Middle frontal gyrus (tissue), 1 donor: ENCODE measurements at regions not wholly inside any gene's neighbourhood (a gene's known extent, or its start where the extent isn't known, plus 50 kb on each side); places are given as distances from the start of the nearest gene placed in this dataset.

ENCODE experiments used
- DNase-seq: peaks from one replicate; pipeline ENCODE4 v3.0.0-alpha.2; 2015; ENCODE audit warnings: low spot score; ENCODE audit errors: extremely low spot score

DNA sequence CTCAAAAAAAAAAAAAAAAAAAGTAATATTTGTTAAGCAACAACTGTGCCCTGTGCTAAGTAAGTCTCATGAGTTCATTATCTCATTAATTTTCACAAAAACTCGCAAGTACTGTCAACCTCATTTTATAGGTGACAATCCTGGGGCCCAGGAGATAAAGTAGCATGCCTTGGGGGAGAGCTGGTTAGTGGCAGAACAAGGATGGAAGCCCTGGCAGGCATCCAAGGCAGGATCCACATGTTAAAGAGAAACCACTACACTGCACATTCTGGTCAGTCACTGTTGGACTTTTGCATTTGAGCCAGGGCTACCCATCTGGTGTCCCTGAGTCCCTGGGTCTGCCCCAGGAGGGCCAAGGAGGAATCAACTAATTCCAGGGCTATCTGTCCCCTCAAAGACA lies 54.6 kb downstream of the ZFP36L2 start:
- no peak for DNase-seq

DNA sequence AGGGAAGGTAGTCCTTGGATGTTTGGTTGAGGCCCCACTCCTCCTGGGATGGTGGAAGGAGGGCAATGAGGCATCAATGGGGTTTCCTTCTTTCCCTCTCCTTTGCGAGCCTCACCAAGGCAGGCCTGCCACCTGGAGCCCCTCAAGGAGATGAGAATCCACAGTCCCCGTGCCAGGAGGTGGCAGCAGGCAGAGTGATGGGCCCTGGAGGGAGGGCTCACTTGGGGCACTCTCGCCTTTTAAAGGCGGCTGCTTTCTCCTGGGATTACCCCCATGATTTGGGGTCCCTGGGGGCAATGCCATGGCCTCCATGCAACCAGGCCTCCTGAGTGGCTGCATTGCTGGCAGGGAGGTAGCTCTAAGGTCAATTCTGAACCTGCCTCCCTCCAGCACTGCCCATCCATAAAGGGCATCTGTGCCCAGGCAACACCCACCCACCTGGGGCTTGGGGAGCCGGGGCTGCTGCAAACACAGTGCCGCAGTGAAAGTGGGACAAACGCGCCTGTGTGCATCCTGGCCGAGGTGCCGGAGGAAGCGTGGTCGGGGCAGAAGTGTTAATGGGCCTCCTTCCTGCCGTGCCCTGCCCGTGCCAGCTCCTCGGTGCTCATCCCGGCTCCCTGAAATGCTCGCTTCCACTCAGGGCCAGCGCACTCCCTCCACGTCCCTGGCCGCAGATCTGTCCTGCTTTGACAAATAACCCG lies 55.9 kb downstream of the ZFP36L2 start:
- DNase-seq: no peak

DNA sequence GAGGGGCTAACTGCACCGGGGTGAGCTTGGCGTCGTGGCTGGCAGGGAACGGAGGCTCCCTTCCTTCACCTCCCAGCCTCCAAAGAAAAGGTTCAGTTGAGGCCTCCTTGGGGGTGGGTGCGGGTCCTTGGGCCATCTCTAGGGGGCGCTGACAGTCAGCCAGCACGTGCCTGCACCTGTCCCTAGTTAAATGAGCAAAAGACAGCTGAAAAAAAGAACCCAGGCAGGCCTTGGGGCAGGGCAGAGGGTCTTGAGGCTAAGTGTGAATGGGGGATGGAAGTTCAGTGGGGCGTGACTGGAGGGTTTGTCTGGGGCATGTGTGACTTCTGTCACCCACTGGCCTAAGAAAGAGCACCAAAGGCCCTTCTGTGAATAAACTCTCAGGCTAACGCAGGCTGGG lies 56.4 kb downstream of the ZFP36L2 start:
- DNase-seq: no peak

DNA sequence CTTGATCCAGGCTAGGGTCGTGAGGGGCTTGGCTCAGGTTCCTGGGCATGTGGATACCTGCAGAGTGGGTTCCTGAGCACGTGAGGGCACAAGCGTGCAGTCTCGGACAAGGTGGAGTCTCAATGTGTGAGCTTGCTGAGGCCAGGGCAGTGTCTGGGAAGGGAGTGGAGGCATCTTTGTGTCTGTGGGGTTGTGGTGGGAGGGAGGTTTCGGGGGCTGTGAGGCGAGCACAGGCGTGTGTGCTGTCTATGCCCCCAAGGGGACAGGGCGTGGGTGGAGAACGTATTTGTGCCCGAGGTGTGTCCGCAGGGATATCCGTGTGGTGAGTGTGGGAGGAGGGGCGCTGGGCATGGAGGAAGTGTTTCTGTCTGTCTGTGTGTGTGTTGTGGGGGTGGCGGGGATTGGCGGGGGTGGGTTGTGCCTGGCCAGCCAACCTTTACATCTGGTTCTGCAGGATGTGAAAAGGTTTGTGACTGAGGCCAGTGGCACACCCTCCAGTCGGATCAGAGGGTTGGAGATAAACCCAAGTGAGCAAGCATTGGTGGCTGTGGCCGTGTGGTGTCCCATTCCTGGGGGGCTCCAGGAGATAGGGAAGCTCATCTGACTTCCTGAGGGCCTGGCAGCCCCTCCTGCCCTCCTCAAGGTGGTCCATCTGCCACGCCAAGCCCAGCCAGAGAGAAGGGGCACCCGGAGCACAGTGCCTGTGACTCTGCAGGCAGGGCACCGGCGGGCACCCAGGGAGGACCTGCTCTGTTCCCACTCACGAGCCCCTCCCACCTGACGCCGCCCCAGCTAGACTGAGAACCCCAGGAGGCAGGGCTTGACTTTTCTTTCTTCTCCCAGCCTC lies 57.1 kb downstream of the ZFP36L2 start:
- no peak for DNase-seq

DNA sequence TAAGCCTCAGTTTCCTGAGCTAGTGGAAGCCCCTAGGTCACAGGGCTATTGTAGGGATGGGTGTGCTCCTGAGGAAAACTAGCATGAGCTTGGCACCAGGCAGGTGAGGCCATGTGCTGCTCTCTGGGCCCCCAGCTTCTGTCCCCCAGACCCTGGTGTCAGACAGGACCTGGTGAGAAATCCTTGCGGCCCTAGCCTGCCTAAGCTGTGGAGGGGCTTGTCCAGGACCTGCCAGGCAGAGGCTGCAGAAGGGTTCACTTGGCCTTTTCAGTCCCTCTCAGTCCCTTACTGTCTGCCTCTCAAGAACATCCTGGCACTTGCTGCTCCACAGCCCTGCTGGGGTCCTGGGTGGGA lies 58.4 kb downstream of the ZFP36L2 start:
- DNase-seq: no peak

DNA sequence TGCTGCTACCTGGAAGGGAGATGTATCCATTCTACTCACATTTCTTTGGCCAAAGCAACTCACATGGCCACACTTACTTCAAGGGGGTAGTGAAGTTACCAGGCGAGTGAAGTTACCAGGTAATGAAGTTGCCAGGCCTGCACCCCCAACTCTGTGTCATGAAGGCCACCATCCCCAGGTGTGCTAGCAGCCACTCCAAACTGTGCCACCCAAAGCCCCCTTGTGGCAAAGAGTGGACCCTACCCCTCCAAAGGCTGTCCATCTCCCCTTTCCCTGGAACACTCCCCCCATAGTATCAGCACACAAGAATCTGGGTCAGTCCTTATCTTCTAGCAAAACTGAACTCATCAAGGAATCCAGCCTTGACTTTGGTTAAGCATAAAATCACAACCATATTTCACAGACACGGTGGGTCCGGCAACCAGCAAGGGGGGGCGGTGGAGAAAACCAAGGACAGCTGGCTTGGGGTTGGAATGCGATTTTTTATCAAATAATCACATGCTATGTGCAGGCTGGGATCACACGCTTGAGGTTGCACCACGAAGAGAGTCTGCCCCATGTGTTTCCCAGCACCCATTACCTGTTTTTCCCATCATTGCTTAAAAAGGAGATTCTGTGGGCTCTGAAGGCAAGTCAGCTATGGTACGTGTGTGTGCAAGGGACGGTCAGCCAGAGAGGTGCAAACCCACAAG lies 60.9 kb downstream of the ZFP36L2 start:
- DNase-seq: no peak

DNA sequence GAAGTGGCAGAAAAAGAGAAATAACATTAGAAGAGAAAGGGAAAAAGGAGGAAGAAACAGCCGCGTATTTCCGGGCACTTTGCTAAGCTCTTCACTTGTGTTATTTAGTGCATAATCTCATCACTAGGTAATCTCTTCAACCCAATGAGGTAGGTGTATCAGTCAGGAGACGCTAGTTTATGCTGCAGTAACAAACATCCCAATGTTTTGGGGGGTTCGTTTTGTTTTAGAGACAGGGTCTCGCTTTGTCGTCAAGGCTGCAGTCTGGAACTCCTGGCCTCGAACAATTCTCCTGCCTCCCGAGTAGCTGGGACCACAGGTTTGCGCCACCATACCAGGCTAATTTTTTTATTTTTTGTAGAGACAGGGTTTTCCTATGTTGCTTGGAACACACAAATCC lies 61.7 kb downstream of the ZFP36L2 start:
- no peak for DNase-seq

DNA sequence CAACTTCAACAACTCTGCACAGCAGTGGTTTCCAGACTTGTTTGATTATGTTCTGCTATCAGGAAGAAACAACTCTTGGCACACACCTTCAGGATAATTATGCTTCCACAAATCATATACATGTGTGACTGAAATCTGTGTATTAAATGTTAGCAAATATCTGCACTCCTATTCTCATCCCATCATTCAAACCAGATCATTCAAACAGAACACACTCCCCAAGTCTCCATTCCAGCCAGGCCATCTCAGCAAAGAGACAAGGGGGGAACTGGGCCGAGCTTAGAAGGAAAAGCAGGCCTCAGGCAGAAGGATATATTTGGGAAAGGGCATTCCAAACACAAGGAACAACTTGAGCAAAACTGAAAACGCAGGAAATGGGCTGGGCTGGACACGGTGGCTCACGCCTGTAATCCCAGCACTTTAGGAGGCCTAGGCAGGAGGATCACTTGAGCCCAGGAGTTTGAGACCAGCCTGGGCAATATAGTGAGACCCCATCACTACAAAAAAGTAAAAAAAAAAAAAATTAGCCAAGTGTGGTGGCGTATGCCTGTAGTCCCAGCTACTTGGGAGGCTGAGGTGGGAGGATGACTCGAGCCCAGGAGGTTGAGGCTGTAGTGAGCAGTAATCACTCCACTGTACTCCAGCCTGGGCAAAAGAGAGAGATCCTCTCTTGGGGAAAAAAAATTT lies 62.7 kb downstream of the ZFP36L2 start:
- no peak for DNase-seq

DNA sequence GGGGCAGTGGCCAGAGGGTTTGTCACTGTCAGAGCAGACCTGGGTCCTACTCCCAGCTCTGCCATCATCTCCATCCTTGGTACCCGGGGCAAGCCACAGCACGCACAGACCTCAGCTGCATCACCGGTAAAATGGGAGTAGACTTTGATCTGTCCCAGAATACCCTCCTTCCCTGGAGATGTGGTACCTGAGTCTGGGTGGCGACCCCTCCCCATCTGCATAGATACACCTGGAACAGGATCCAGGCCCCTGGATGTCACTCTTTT lies 64.0 kb downstream of the ZFP36L2 start:
- no peak for DNase-seq

DNA sequence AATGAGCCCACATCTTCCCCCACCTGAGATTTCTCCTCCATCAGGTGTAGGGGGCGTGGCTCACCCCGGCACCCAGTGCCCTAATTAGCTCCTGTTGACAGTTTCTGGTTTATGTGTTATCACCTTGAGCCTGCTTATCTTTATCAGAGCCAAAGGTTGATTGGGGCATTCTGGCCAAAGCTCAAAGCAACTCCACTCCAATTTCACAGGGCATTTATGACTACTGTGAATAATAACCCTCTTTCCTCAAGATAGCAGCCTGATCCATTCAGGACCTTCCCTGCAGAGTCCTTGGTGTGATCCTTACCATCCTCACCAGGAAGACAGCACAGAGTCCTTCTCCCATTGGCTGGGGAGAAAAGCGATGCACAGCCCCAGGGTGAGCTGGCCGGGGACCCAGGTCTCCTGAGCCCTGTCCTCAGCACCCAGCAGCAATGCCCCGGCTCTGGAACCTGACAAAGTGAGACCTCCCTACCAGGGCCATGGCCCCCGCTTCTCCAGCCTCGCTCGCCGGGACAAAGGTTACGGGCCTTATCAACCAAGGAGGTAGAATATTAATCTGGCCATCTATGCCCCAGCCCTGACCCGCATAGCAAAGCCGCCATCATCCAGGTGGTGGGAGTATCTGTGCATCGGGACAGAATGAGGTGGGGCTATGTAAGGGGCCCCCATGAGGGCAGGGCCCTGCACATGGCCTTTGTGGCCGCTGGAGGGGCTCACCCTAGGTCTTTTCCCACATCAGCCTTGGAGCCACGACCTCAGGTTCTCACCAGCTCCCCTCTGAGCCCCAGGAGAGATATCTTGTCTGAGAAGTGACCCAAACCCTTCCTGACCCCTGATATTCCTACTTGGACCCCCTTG lies 64.5 kb downstream of the ZFP36L2 start:
- DNase-seq: no peak

DNA sequence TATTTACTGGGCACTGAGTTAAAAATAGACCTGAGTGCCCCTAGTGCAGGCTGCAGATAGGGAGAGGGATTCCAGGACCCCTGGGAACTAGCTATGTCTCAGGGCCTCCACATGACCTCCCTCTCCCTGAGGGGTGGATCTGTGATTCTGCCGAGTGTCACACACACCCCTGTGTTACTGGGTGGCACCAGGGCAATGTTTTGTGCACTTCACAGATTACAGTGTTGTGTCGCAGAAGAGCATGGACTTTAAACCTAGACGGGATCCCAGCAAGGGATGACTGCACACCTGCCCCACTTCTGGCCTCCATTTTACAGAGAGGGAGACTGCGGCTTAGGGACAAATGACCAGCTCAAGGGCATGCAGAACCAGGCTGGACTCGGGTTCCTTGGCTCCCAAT lies 65.6 kb downstream of the ZFP36L2 start:
- DNase-seq: no peak

DNA sequence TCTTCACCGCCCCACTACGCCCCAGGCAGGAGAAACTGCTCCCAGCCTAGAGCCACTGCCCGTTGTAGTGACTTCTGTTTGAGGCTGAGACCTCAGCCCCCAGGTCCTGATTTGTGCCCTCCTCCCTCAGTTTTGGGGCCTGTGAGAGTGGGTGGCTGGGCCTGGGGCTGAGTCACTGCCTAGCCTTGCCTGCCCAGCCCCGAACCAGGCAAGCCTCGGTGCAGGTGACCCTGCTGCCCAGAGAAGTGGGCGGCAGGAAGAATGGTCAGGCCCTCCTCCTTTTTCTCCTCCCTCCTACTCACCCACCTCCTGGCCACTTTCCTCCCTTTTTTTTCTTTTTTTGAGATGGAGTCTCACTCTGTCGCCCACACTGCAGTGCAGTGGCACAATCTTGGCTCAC lies 66.6 kb downstream of the ZFP36L2 start:
- DNase-seq: no peak

DNA sequence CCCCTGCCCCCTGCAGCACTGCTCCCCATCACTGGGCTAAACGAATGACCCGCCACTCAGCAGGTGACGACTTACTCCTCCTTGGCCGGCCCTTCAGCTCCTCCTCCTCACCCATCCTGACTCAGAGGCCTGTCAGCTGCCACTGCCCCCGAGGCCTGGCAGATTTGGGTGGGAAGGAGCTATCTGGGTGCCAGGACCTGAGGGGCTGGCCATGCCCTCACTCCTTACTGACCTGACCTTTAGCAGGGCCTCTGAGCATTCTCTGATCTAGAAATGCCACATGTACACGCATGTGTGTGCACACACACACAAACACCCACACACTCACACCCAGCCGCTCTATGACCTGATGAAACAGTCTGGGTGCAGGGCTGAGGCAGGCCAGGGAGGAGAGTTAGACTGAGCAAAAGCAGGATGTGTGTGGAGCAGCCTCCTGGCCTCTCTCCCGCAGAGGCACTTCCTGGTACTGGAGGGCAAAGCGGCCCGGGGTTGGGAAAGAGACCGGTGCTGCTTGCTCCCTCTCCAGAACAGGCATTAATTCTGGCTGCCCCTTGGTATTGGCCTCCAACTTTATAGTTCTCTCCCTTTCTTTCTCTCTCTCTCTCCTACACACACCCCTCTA lies 68.0 kb downstream of the ZFP36L2 start:
- DNase-seq: no peak

DNA sequence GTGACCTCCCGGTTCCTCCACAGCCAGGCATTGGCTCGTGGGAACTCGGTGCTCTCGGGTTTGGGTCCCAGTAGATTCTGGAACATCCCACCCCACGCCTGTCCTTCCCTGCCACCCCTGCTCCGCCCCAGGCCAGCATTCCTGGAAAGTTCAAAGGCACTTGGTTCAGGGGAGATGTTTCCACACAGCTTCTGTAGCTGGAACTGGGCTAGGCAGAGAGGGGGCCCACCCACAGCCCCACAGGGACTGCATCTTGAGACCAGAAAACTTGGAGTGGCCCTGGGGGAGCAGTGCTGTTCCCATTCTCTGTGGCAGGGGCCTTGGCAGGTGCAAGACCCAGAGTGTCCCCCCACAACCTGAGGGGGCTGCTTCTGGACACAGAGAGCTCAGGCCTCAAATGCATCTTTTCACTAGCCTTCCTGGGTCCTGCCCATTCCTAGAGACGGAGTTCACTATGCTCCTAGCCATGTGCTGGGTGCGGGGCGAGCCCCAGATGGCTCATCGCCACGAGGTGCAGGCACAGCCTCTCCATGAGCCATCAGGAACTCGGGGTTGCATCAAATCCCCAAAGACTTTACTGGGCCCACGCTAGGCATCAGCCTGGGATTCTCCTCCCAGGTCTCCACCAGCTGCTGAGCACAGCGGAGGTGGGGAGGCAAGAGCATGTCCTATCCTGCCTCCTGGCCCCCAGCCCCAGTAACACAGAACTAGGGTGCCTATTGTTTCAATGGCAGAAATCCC lies 68.7 kb downstream of the ZFP36L2 start:
- no peak for DNase-seq

DNA sequence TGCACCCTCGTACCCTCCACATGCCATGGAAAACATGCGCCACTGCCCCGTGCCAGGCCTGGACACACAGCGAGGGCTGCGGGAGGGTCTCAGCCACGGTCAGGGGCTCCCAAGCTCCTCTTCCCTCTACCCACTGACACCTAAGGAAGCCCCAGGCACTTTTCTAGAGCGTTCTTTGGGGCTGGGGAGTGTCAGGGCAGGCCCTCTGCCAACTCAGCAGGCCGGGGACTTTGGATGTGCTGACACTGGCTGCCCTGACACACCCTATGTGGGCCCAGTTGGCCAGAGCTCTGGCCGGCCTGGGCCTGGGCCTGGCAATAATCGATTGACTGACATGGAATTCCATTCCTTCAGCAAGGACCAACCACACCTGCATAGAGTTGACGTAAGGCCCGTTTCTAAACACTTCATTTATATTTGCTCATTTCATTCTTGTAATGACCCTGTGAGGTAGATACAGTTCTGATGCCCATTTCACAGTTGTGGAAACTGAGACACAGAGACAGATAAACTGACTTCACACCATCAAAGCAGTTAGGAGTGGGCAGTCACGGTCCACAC lies 70.5 kb downstream of the ZFP36L2 start:
- no peak for DNase-seq

DNA sequence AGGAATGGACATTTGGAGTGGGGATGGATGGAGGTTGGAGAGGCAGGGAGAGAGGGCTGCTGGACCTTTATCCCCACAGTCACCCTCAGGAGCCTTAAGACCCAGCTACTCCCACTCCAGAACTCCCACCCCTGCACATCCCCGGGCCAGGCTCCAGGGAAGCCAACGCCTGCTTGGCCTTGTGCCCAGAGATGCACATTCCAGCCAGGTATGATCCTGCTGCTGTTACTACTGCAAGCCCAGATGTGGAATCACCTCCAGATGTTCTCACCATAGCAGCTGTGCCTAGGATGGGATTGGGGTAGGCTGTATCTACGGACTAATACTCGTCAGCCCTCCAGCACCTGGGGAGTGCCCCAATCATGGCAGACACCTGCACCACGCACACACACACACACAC lies 71.7 kb downstream of the ZFP36L2 start:
- DNase-seq: no peak

DNA sequence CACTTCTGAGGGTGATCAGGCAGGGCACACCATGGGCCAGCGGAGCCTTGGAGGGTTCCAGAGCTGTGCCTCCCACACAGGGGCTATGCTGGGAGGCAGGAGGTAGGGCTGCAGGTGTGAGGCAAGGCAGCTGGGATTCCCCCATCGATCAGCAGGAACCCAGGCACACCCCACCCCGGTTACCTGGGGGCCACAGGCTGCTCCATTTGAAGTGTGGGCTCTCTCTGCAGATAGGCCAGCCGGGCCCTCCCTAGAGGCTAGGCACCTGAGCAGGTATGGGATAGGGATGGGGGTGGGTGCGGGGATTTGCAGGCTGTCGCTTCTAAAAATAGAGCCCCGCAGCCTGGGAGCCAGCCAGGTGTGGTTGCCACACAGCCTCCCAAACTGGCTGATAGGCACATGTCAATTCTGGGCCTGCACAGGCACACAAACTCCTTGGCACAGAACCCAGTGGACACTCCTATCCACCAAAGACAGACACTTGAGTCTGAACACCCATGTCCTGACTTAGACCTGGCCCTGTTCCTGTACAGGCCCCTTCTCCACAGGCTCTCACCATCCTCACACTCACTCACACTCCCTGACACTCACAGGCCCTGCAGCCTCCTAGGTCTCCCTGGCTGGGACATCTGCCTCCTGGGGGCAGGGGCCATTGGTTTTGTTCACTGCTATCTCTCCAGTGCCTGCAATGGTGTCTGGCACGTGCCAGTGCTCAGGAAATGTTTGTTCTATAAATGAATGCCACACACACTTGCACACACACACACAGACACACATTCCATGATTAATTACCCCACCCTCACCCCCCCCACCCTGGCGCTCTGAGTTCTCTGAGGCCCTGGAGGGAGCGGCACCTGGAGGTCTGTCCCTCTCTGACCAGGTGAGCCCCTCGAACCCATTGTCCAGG lies 73.4 kb downstream of the ZFP36L2 start:
- DNase-seq: no peak

DNA sequence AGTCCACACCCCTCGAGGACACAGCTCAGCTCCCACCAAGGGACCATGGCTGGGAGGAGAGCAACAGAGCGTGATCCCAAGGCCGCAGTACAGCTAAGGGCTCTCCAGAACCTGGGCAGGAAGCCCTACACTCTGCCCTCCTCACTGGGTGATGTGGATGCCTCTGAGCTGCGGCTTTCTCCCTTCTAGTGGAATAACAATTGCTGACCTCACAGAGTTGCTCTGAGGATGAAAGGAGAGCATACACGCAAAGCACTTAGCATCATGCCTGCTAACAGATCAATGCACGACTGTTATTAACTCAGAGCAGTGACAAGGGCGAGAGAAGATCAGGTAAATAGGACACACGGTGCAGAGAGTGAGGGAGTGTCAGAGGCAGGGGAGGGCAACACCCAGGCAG lies 74.2 kb downstream of the ZFP36L2 start:
- no peak for DNase-seq
